Cardiac muscle cell (in vitro differentiated cells and primary cell): ENCODE measurements at regions not wholly inside any gene's neighbourhood (a gene's known extent, or its start where the extent isn't known, plus 50 kb on each side); places are given as distances from the start of the nearest gene placed in this dataset.
"Not testable (repeated sequence)": the region's sequence is repeated elsewhere in the genome, so short reads cannot be mapped to it uniquely, and the experiment has no call there.

Experiments
- DNase-seq, 2 donors: peaks; one replicate each; pipeline versions ENCODE4 v3.0.0 to v3.0.0-alpha.2; 2010 to 2017; ENCODE audit warnings: low read depth in 1 of 2, low spot score in 1 of 2
- H3K27ac ChIP-seq: fragments of 200-600 bp; sonication (generic); 2 replicates; pipeline ENCODE4 v1.5.1; 2016
- H3K27me3 ChIP-seq: fragments of 200-600 bp; sonication (generic); 2 replicates; pipeline ENCODE4 v1.6.0; 2016; ENCODE audit warnings: control low read depth
- H3K36me3 ChIP-seq: fragments of 200-600 bp; sonication (generic); 2 replicates; pipeline ENCODE4 v1.5.1; 2016; ENCODE audit warnings: control low read depth
- H3K4me1 ChIP-seq: fragments of 200-600 bp; sonication (generic); 2 replicates; pipeline ENCODE4 v1.8.1; 2017; ENCODE audit warnings: low read depth, mild to moderate bottlenecking, mixed run types
- H3K4me3 ChIP-seq: fragments of 200-600 bp; sonication (generic); 2 replicates; pipeline ENCODE4 v1.5.1; 2016; ENCODE audit warnings: mild to moderate bottlenecking
- H3K9me3 ChIP-seq: fragments of 200-600 bp; sonication (generic); 2 replicates; pipeline ENCODE4 v1.5.1; 2017; ENCODE audit warnings: low read depth, mild to moderate bottlenecking, control low read depth
- TF ChIP-seq, protein P1 (sequence below): IDR thresholded peaks from 2 replicates; pipeline ENCODE4 v1.5.1; 2012; ENCODE audit warnings: low read depth, mild to moderate bottlenecking, low read length

DNA sequence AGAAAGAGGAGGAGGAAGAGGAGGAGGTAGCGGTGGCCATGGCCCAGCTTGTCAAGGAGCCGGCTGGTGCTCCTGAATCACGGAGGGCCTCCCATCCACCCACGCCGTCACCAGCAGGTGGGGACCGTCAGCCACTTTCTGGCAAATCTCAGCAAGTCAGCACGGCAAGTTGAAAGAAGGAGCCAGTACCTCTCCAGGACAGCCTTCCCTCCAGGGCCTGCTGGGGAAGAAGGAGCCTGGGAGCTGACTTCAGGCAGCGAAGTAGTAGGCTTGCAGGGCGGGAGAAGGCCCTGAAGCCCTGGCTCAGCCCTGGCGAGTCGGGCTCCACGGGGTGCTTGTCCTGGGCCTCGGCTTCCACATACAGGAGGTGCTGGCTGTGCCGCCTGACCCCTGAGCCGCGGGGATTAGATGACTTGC is 99.2 kb upstream of the TRPM1 start:
- no peak overlapping the region for H3K4me3 ChIP-seq
- no peaks in the 10 kb centered on the region for H3K4me1 ChIP-seq
- no peaks in the 10 kb centered on the region for H3K9me3 ChIP-seq
- H3K27me3 ChIP-seq, result no peaks in the 10 kb centered on the region
- H3K36me3 ChIP-seq, result no peaks in the 10 kb centered on the region
- TF ChIP-seq, protein P1, sequence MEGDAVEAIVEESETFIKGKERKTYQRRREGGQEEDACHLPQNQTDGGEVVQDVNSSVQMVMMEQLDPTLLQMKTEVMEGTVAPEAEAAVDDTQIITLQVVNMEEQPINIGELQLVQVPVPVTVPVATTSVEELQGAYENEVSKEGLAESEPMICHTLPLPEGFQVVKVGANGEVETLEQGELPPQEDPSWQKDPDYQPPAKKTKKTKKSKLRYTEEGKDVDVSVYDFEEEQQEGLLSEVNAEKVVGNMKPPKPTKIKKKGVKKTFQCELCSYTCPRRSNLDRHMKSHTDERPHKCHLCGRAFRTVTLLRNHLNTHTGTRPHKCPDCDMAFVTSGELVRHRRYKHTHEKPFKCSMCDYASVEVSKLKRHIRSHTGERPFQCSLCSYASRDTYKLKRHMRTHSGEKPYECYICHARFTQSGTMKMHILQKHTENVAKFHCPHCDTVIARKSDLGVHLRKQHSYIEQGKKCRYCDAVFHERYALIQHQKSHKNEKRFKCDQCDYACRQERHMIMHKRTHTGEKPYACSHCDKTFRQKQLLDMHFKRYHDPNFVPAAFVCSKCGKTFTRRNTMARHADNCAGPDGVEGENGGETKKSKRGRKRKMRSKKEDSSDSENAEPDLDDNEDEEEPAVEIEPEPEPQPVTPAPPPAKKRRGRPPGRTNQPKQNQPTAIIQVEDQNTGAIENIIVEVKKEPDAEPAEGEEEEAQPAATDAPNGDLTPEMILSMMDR, result peak; percentile 72
- H3K27ac ChIP-seq, result no peak overlapping the region
- peak; percentile 83 to 90 for DNase-seq

DNA sequence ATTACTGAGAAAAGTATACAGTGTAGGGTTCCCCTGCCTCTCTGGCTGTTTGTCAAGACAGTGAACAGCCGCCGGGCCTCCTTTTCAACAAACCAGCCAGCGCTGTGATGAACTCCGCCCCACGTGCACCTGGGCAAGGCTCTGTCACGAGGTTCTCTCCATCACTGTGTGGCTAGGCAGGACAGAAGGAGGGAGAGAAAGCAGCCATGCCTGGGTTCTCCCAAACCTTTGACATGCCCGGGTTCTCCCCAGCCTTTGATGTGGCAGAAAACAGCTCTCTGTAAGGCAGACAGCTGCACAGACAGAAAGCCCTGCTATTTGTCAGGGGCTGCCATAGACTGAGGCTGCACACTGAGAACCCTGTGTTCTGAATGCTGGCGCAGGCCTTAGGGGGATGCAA is 101.4 kb upstream of the TRPM1 start:
- H3K4me3 ChIP-seq, result no peak overlapping the region
- TF ChIP-seq, protein P1, result no peak
- H3K27me3 ChIP-seq, result no peaks in the 10 kb centered on the region
- H3K9me3 ChIP-seq, result no peaks in the 10 kb centered on the region
- no peaks in the 10 kb centered on the region for H3K4me1 ChIP-seq
- DNase-seq, result no peak
- H3K27ac ChIP-seq, result no peak overlapping the region
- H3K36me3 ChIP-seq, result no peaks in the 10 kb centered on the region

DNA sequence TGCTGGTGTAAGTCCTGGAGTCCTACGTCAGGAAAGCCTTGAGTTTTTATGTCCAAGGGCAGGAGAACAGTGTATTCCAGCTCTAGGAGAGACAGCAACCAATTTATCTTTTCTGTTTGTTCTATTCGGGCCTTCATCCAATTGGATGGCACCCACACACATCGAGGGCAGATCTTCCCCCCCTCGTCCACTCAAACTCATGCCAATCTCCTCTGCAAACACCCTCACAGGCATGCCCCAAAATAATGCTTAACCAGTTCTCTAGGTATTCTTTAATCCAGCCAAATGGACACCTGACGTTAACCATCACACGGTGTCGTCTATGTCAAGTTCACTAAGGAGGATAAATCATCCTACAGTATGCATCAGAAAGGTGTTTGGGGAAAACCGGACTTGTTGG is 102.5 kb upstream of the TRPM1 start:
- no peak for DNase-seq
- H3K27me3 ChIP-seq, result no peaks in the 10 kb centered on the region
- TF ChIP-seq, protein P1, result no peak

DNA sequence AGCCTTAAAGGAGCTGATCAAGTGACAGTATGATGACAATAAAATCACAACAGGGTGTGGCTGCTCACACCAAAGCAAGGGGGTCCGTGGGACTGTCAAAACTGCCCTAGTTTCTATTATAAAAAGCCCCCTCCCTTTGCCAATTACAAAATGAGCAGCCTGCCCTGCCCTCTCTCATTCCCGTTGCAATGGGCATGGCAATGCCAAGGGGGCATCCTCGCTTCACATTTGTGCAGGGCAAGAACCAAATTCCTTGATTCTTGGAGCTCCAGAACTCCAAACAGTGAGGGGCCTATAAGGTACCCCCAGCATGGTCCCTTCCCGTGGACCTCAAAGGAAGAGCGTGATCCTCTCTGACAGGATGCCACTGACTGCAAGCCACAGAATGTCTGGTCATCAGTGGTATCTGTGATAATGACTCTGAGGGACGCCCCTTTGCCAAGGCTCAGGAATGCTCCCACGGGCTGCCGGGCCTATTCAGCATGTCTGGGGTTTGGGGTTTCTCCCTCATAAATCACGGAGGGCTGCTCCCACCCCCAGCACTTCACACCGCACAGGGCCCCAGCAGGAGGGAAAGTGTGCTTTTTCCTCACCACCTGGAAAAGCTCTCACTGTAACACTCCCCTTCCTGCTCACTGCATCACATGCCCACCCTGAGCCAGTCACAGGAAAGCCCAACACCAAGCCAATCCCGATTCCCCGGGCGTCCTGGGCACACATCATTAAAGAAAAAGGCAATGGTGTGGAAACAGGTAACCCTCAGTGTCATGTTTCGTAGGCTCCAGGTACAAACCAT is 105.1 kb upstream of the TRPM1 start:
- no peak overlapping the region for H3K4me3 ChIP-seq
- H3K36me3 ChIP-seq, result no peaks in the 10 kb centered on the region
- H3K27ac ChIP-seq, result no peak overlapping the region
- TF ChIP-seq, protein P1, result no peak
- no peaks in the 10 kb centered on the region for H3K27me3 ChIP-seq
- no peaks in the 10 kb centered on the region for H3K4me1 ChIP-seq
- no peak for DNase-seq
- H3K9me3 ChIP-seq, result no peaks in the 10 kb centered on the region

More for the DNA sequence above, 102.5 kb upstream of the TRPM1 start:
- Histone ChIP-seq H3K27ac (no peak overlapping the region), H3K4me1 (no peaks in the 10 kb centered on the region), H3K9me3 (no peaks in the 10 kb centered on the region), H3K4me3 (no peak overlapping the region), H3K36me3 (no peaks in the 10 kb centered on the region)

DNA sequence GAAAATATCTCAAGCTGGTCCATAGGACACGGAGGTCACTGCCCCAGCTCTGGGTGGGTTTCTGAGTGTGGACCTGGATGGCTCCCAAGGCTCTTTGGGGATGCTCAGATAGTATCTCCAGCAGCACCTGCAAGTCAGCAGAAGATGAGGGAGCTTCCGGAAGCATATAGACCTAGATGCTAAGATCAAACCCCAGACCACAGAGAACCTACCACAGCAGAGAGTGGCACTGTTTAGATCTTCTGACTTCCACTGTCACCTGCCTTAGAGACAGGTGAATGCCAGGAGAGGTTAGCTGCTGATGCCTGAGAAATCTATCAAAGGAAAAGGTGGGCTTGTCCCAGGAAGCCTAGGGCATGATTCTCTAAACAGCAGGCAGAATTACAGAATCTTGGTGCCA is 105.7 kb upstream of the TRPM1 start:
- Histone ChIP-seq H3K4me1 (no peaks in the 10 kb centered on the region), H3K9me3 (no peaks in the 10 kb centered on the region), H3K27me3 (no peaks in the 10 kb centered on the region), H3K4me3 (no peak overlapping the region), H3K36me3 (no peaks in the 10 kb centered on the region), H3K27ac (no peak overlapping the region)
- TF ChIP-seq, protein P1, result no peak
- no peak for DNase-seq

DNA sequence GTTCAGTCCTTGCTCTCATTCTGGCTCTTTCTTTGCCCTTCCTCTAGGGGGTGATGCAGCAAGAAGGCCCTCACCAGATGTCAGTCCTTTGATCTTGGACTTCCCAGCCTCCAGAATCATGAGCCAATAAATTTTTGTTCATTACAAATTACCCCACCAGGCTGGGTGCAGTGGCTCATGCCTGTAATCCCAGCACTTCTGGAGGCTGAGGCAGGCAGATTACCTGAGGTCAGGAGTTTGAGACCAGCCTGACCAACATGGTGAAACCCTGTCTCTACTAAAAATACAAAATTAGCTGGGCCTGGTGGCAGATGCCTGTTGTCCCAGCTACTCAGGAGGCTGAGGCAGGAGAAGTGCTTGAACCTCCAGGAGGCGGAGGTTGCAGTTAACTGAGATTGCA is 106.3 kb upstream of the TRPM1 start:
- not testable (repeated sequence) for H3K9me3 ChIP-seq, H3K36me3 ChIP-seq, H3K4me1 ChIP-seq, DNase-seq, H3K27me3 ChIP-seq, H3K27ac ChIP-seq, H3K4me3 ChIP-seq
